IMR-90 (cell line): ENCODE measurements at regions not wholly inside any gene's neighbourhood (a gene's known extent, or its start where the extent isn't known, plus 50 kb on each side); places are given as distances from the start of the nearest gene placed in this dataset.

Experiments
- ATAC-seq: fragments of 200-7000 bp; cut with Tn5 transposase; 2 replicates; pipeline ENCODE4 v1.9.1; 2020; ENCODE audit warnings: low read depth, mild to moderate bottlenecking, moderate library complexity
- BruUV-seq: library from RNA; stranded (reverse); fragments of 400-500 nt; replicated peaks from 2 replicates; lab custom pipeline; 2021; lab: Mats Ljungman, UMichigan
- CTCF ChIA-PET: fragments of 300-600 bp; formaldehyde crosslinking; extraction: SDS; loops from one replicate; lab custom pipeline; 2021; ENCODE audit warnings: antibody characterized with exemption; lab: Yijun Ruan, JAX
- POLR2A ChIA-PET: fragments of 300-600 bp; sonication (Branson Sonifier 250); formaldehyde crosslinking; loops from one replicate; lab custom pipeline; 2022; ENCODE audit warnings: antibody characterized with exemption; ENCODE audit not compliant: unreplicated experiment; lab: Charles Lee
- DNase-seq: peaks from one replicate; pipeline ENCODE4 v3.0.0; 2013
- H2AFZ ChIP-seq: replicated peaks from 2 replicates; pipeline ENCODE3; 2013; ENCODE audit warnings: low read length, mild to moderate bottlenecking; ENCODE audit not compliant: poor library complexity
- H2AK5ac ChIP-seq: 2 replicates; pipeline ENCODE4 v1.6.1; 2013; ENCODE audit warnings: low read depth, low read length, inconsistent platforms
- H2AK9ac ChIP-seq: replicated peaks from 2 replicates; pipeline ENCODE3; 2013; ENCODE audit warnings: mild to moderate bottlenecking, low read depth, low read length, moderate library complexity; ENCODE audit not compliant: poor library complexity
- H2BK120ac ChIP-seq: 2 replicates; pipeline ENCODE4 v1.6.1; 2013; ENCODE audit warnings: low read depth, low read length, inconsistent platforms
- H2BK15ac ChIP-seq: 3 replicates; pipeline ENCODE4 v1.6.1; 2013; ENCODE audit warnings: low read depth, low read length, inconsistent platforms
- H2BK20ac ChIP-seq: 2 replicates; pipeline ENCODE4 v1.6.1; 2013; ENCODE audit warnings: low read depth, mild to moderate bottlenecking, inconsistent platforms, low read length, moderate library complexity
- H2BK5ac ChIP-seq: 2 replicates; pipeline ENCODE4 v1.6.1; 2013; ENCODE audit warnings: mild to moderate bottlenecking, low read depth, low read length, inconsistent platforms; ENCODE audit not compliant: poor library complexity, severe bottlenecking
- H3K14ac ChIP-seq: replicated peaks from 2 replicates; pipeline ENCODE4 v1.6.1; 2013; ENCODE audit warnings: low read depth, low read length, inconsistent platforms
- H3K18ac ChIP-seq: 2 replicates; pipeline ENCODE4 v1.6.1; 2013; ENCODE audit warnings: low read depth, low read length, control low read depth
- H3K23ac ChIP-seq: 2 replicates; pipeline ENCODE4 v1.6.1; 2013; ENCODE audit warnings: low read depth, low read length, inconsistent platforms
- H3K27ac ChIP-seq: 2 replicates; pipeline ENCODE4 v1.5.1; 2013; ENCODE audit warnings: mild to moderate bottlenecking, control low read depth, low read length; ENCODE audit not compliant: insufficient read depth
- H3K27me3 ChIP-seq: 2 replicates; pipeline ENCODE4 v1.6.1; 2013; ENCODE audit warnings: low read length; ENCODE audit not compliant: control insufficient read depth, insufficient read depth
- H3K36me3 ChIP-seq: 2 replicates; pipeline ENCODE4 v1.6.1; 2013; ENCODE audit warnings: low read length, mixed read lengths; ENCODE audit not compliant: control insufficient read depth, insufficient read depth
- H3K4ac ChIP-seq: 2 replicates; pipeline ENCODE4 v1.6.1; 2013; ENCODE audit warnings: low read depth, low read length, inconsistent platforms
- H3K4me1 ChIP-seq: 2 replicates; pipeline ENCODE4 v1.6.1; 2013; ENCODE audit warnings: low read length, mixed read lengths; ENCODE audit not compliant: control insufficient read depth, insufficient read depth
- H3K4me2 ChIP-seq: 2 replicates; pipeline ENCODE4 v1.6.1; 2013; ENCODE audit warnings: low read depth, mild to moderate bottlenecking, control low read depth, low read length, moderate library complexity
- H3K4me3 ChIP-seq: 2 replicates; pipeline ENCODE4 v1.5.1; 2013; ENCODE audit warnings: low read depth, mild to moderate bottlenecking, control low read depth, low read length, moderate library complexity; ENCODE audit not compliant: insufficient read depth
- H3K56ac ChIP-seq: 2 replicates; pipeline ENCODE4 v1.6.1; 2013; ENCODE audit warnings: low read length, inconsistent platforms; ENCODE audit not compliant: insufficient read depth; ENCODE audit errors: extremely low read depth
- H3K79me1 ChIP-seq, 2 experiments: 2 replicates each; pipeline ENCODE4 v1.6.1; 2013; ENCODE audit warnings: low read length in 2 of 2, inconsistent platforms in 1 of 2, low read depth in 1 of 2
- H3K9ac ChIP-seq: 2 replicates; pipeline ENCODE4 v1.6.1; 2013; ENCODE audit warnings: low read depth, low read length, control low read depth
- H3K9me1 ChIP-seq: 2 replicates; pipeline ENCODE4 v1.6.1; 2013; ENCODE audit warnings: low read length, inconsistent platforms; ENCODE audit not compliant: insufficient read depth
- H3K9me3 ChIP-seq: 2 replicates; pipeline ENCODE4 v1.6.1; 2013; ENCODE audit warnings: low read length; ENCODE audit not compliant: control insufficient read depth, insufficient read depth
- H4K20me1 ChIP-seq: 2 replicates; pipeline ENCODE4 v1.6.1; 2013; ENCODE audit warnings: low read length, inconsistent platforms; ENCODE audit not compliant: insufficient read depth
- H4K5ac ChIP-seq: 2 replicates; pipeline ENCODE4 v1.6.1; 2013; ENCODE audit warnings: mild to moderate bottlenecking, low read depth, low read length, control low read depth
- H4K8ac ChIP-seq, 2 experiments: 2 replicates each; pipeline ENCODE4 v1.6.1; 2013; ENCODE audit warnings: low read depth in 2 of 2, low read length in 2 of 2, control low read depth in 1 of 2, inconsistent platforms in 1 of 2
- H4K91ac ChIP-seq: 2 replicates; pipeline ENCODE4 v1.6.1; 2013; ENCODE audit warnings: low read depth, low read length, inconsistent platforms; ENCODE audit not compliant: insufficient read depth
- FOS ChIP-seq: fragments of 150-350 bp; IDR thresholded peaks from 2 replicates; pipeline ENCODE4 v1.6.1; 2016; ENCODE audit warnings: low read depth, low read length
- RAD21 ChIP-seq: IDR thresholded peaks from 2 replicates; pipeline ENCODE4 v1.6.1; 2012; ENCODE audit warnings: low read length, improper control_type of control experiment
- SMC3 ChIP-seq: fragments of 150-350 bp; IDR thresholded peaks from 2 replicates; pipeline ENCODE4 v1.6.1; 2016; ENCODE audit warnings: low read depth, mild to moderate bottlenecking, antibody characterized with exemption, low read length, moderate library complexity
- WGBS, 2 experiments: methylation state at CpG; one replicate each; pipeline versions ENCODE4 v1.1.5 to v1.1.7; 2013; ENCODE audit warnings: missing lambda C conversion rate in 2 of 2; ENCODE audit not compliant: insufficient read length in 1 of 2; ENCODE audit errors: extremely low coverage in 2 of 2; 5-methylcytosine and 5-hydroxymethylcytosine counted together
- dilution Hi-C: fragments of 300-500 bp; cut with HindIII; formaldehyde crosslinking; loops from one replicate; pipeline ENCODE4 v1.14.3; 2018; ENCODE audit warnings: low sequenced_read_pairs; ENCODE audit not compliant: unreplicated experiment
- in situ Hi-C: fragments of 300-500 bp; cut with MboI; formaldehyde crosslinking; loops from 3 replicates; pipeline ENCODE4 v1.14.3; 2019; ENCODE audit warnings: low sequenced_read_pairs, inconsistent platforms, mixed read lengths
- intact Hi-C: fragments of 100-400 bp; cut with micrococcal nuclease; formaldehyde crosslinking; loops from 2 replicates; pipeline ENCODE4 v1.10.0; 2022
- TF ChIP-seq, protein P1 (sequence below): conservative IDR thresholded peaks from 2 replicates; pipeline ENCODE4 v1.5.1; 2012; ENCODE audit warnings: mild to moderate bottlenecking, low read depth, low read length, improper control_type of control experiment

DNA sequence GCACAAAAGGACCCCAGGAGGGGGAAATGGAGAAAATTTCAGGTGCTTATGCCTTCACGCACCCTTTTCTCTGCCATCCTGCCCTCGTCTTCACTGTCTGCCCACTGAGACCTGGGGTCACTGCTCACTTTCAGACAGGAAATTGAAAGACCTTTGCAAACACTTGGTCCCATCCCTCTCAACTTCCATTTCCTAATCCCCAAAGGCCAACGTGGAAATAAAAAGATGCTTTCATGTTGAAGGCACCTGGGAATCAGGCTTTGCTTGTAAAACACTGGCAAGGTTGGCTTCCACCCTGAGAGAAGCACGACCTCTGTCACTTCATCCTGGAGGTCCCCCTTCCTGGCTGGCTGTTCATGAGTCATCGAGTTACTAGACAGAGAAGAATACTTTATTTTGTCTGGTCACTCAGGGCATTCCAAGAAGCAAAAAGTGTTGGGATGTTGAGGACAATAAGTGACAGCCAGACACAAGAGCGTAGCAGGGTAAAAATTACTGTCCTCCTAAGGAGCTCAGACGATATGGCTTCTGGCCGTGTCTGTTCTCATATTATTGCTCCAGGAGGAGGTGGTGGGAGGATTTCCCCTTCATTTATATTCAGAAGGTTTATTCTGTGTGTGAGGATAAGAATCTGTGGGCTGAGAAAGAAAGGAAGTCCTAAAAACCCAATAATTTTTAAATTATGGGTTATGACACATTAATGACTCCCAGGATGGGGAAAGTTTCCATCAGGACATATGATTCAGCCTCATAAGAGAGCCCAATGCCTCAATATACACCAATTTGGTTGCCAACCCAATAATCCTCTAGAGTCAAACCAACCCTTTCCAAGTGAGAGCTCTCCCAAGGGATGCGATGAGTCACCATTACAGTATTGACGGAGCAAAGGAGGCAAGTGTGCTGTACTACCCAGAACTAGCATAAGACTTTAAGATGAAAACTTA, 409.0 kb downstream of the COG6 start (continued):
- TF ChIP-seq RAD21: no peak

DNA sequence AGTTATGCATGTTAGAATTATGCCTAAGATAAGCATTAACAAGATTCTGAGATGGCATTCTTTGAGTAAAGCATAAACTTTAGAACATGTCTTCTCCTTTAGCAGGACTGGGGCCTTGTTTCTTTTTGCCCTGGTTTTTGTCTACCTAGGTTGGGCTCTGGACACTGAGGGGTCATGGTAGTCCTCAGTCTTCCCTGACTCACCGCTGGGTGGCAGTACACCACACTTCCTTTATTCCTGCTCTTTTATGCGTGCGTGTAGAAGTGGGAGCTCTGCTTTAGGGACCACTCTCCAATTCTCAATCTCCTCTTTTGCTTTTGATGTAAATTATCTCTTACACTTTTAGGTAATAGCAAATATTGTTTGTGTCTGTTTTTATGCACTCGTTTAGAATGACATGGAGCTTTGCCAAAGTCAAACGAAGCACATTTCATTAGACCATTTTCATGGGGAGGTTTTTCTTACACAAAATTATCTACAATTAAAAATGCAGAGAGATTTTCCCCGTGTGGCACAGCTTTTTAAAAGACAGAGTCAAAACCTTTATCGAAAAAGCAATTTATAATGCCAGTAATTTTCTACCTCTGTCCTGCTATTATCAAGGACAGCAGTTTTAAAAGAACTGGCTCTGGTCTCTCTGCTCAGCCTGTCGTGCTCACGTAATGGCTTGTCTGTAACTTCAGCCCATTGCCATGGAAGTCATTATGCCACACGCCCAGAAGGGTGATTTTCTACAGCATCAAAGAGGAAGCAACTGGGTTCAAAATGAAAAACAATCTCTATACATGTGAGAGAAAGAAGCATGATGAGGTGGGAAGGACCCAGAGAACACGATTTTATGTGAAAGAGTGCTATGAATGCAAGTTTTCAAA, 413.9 kb downstream of the COG6 start:
- BruUV-seq: no TSS peak
- no peak overlapping the region for H3K9ac ChIP-seq
- no peak overlapping the region for H3K4me2 ChIP-seq
- no peak overlapping the region for H4K5ac ChIP-seq
- no peaks in the 10 kb centered on the region for H3K9me1 ChIP-seq
- 73% methylated on average over 3 of the region's 11 CpGs; no CpG with 5 or more reads in 1 of the 2 experiments for WGBS, 2 experiments
- in situ Hi-C loops (no loop called here), dilution Hi-C loops (no loop called here), intact Hi-C loops (loop anchor here (1.0 to 2.0 kb wide), 2 partner anchors 614 to 707 kb away; no protein-coding TSS in a partner anchor)
- H2AFZ ChIP-seq: no peak overlapping the region
- ChIA-PET CTCF (interaction anchor here (0.6 to 2.0 kb wide), 3 partner anchors 610 to 615 kb away, joined by 3 to 6 read pairs (median 4); no protein-coding TSS in a partner anchor), POLR2A (no interaction called here)
- H4K20me1 ChIP-seq: no peaks in the 10 kb centered on the region
- peak; percentile 46 for DNase-seq
- TF ChIP-seq, protein P1, sequence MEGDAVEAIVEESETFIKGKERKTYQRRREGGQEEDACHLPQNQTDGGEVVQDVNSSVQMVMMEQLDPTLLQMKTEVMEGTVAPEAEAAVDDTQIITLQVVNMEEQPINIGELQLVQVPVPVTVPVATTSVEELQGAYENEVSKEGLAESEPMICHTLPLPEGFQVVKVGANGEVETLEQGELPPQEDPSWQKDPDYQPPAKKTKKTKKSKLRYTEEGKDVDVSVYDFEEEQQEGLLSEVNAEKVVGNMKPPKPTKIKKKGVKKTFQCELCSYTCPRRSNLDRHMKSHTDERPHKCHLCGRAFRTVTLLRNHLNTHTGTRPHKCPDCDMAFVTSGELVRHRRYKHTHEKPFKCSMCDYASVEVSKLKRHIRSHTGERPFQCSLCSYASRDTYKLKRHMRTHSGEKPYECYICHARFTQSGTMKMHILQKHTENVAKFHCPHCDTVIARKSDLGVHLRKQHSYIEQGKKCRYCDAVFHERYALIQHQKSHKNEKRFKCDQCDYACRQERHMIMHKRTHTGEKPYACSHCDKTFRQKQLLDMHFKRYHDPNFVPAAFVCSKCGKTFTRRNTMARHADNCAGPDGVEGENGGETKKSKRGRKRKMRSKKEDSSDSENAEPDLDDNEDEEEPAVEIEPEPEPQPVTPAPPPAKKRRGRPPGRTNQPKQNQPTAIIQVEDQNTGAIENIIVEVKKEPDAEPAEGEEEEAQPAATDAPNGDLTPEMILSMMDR: peak; percentile 58
- peak; percentile 56 for TF ChIP-seq SMC3
- no peak for TF ChIP-seq FOS
- peak; percentile 58 for TF ChIP-seq RAD21
- H2AK5ac ChIP-seq: no peak overlapping the region
- ATAC-seq: peak; percentile 85
- H3K56ac ChIP-seq: no peak overlapping the region
- H3K9me3 ChIP-seq: no peaks in the 10 kb centered on the region
- H2BK120ac ChIP-seq: no peak overlapping the region
- H3K27me3 ChIP-seq: no peaks in the 10 kb centered on the region
- no peaks in the 10 kb centered on the region for H3K4me1 ChIP-seq
- no peak overlapping the region for H3K27ac ChIP-seq
- H4K8ac ChIP-seq: no peak overlapping the region
- no peaks in the 10 kb centered on the region for H3K36me3 ChIP-seq
- no peak overlapping the region for H2BK20ac ChIP-seq
- H3K79me1 ChIP-seq: no peaks in the 10 kb centered on the region
- H3K23ac ChIP-seq: no peak overlapping the region
- no peak overlapping the region for H2BK5ac ChIP-seq
- H3K4ac ChIP-seq: no peak overlapping the region
- H3K14ac ChIP-seq: no peak overlapping the region
- H2BK15ac ChIP-seq: no peak overlapping the region
- H2AK9ac ChIP-seq: no peak overlapping the region
- no peak overlapping the region for H3K18ac ChIP-seq
- no peak overlapping the region for H3K4me3 ChIP-seq
- no peak overlapping the region for H4K91ac ChIP-seq
